ENCODE measurements at regions not wholly inside any gene's neighbourhood (a gene's known extent, or its start where the extent isn't known, plus 50 kb on each side); places are given as distances from the start of the nearest gene placed in this dataset.

GRCh38 chr10:128431083-128431482 is 304.9 kb upstream of the MKI67 start:
- no peak for DNase-seq

- DNase-seq, result no peak
Measured at GRCh38 chr10:128431506-128431905, 305.3 kb upstream of the MKI67 start.

GRCh38 chr10:128432011-128432410 is 305.8 kb upstream of the MKI67 start:
- DNase-seq, result no peak

GRCh38 chr10:128432423-128432822 is 306.2 kb upstream of the MKI67 start:
- no peak for DNase-seq

- DNase-seq, result no peak
Measured at GRCh38 chr10:128435811-128436210, 309.6 kb upstream of the MKI67 start.

- DNase-seq, result no peak
Measured at GRCh38 chr10:128437786-128438345, 311.6 kb upstream of the MKI67 start.

- no peak for DNase-seq
Measured at GRCh38 chr10:128438417-128439063, 312.3 kb upstream of the MKI67 start.

GRCh38 chr10:128440513-128441160 is 314.4 kb upstream of the MKI67 start:
- no peak for DNase-seq

- DNase-seq, result no peak
Measured at GRCh38 chr10:128443925-128444518, 317.8 kb upstream of the MKI67 start.

- no peak for DNase-seq
Measured at GRCh38 chr10:128448796-128449195, 322.6 kb upstream of the MKI67 start.

GRCh38 chr10:128451879-128452278 is 325.7 kb upstream of the MKI67 start:
- DNase-seq, result no peak

- DNase-seq, result no peak
Measured at GRCh38 chr10:128456271-128456670, 330.0 kb upstream of the MKI67 start.

GRCh38 chr10:128457136-128457535 is 330.9 kb upstream of the MKI67 start:
- no peak for DNase-seq

- DNase-seq, result no peak
Measured at GRCh38 chr10:128461991-128462390, 335.8 kb upstream of the MKI67 start.

- DNase-seq, result no peak
Measured at GRCh38 chr10:128462844-128463243, 336.6 kb upstream of the MKI67 start.

- DNase-seq, result no peak
Measured at GRCh38 chr10:128463991-128464760, 338.0 kb upstream of the MKI67 start.

GRCh38 chr10:128465697-128466096 is 339.5 kb upstream of the MKI67 start:
- DNase-seq, result no peak

- DNase-seq, result no peak
Measured at GRCh38 chr10:128466831-128467371, 340.7 kb upstream of the MKI67 start.

- DNase-seq, result no peak
Measured at GRCh38 chr10:128468462-128468861, 342.2 kb upstream of the MKI67 start.

- no peak for DNase-seq
Measured at GRCh38 chr10:128469515-128469914, 343.3 kb upstream of the MKI67 start.

- no peak for DNase-seq
Measured at GRCh38 chr10:128470321-128470965, 344.2 kb upstream of the MKI67 start.

- DNase-seq, result no peak
Measured at GRCh38 chr10:128471151-128471550, 344.9 kb upstream of the MKI67 start.

- DNase-seq, result no peak
Measured at GRCh38 chr10:128472196-128472595, 346.0 kb upstream of the MKI67 start.

Measured in activated naive CD4-positive, alpha-beta T cell treated with Interleukin-2 at 50 U/mL for 16 hours (primary cell).